HepG2 (cell line): ENCODE measurements at regions not wholly inside any gene's neighbourhood (a gene's known extent, or its start where the extent isn't known, plus 50 kb on each side); places are given as distances from the start of the nearest gene placed in this dataset.

Experiments
- ATAC-seq: fragments of 200-7000 bp; cut with Tn5 transposase; 3 replicates; pipeline ENCODE4 v1.9.1; 2020; ENCODE audit warnings: mild to moderate bottlenecking, moderate library complexity
- BruUV-seq: library from RNA; stranded (reverse); fragments of 400-500 nt; replicated peaks from 2 replicates; lab custom pipeline; 2021; lab: Mats Ljungman, UMichigan
- CTCF ChIA-PET: fragments of 300-600 bp; formaldehyde crosslinking; extraction: SDS; loops from one replicate; lab custom pipeline; 2021; ENCODE audit warnings: low total read pairs, inconsistent platforms, low intra/inter-chr PET ratio; lab: Yijun Ruan, JAX
- POLR2A ChIA-PET: fragments of 350-600 bp; sonication (Branson Sonifier 250); formaldehyde crosslinking; loops from one replicate; lab custom pipeline; 2020; ENCODE audit warnings: antibody characterized with exemption, inconsistent platforms; lab: Yijun Ruan, JAX
- DNase-seq: peaks from one replicate; pipeline ENCODE4 v3.0.0-alpha.2; 2015; ENCODE audit warnings: low spot score
- FAIRE-seq: peaks from 3 replicates; lab custom pipeline; 2011; peaks lifted over from hg19 to GRCh38; lab: Jason Lieb, UNC
- H2AFZ ChIP-seq: one replicate; pipeline ENCODE4 v1.6.1; 2011; ENCODE audit warnings: low read length, inconsistent platforms
- H3K27ac ChIP-seq: fragments of 300-600 bp; 3 replicates; pipeline ENCODE4 v1.8.0; 2011; ENCODE audit warnings: mixed run types, mild to moderate bottlenecking, mixed read lengths, low read length, inconsistent platforms; ENCODE audit not compliant: insufficient read depth; ENCODE audit errors: extremely low read length
- H3K27me3 ChIP-seq, 2 experiments: fragments of 200-600 bp in 1 of 2; 2 replicates in 1 of 2; 3 replicates in 1 of 2; pipeline versions ENCODE4 v1.6.0 to v1.8.0; 2011; ENCODE audit warnings: low read length in 2 of 2, mild to moderate bottlenecking in 2 of 2, moderate library complexity in 2 of 2, inconsistent platforms in 1 of 2; ENCODE audit not compliant: insufficient read depth in 2 of 2, control insufficient read depth in 1 of 2
- H3K36me3 ChIP-seq, 2 experiments: fragments of 200-600 bp in 1 of 2; replicated peaks in 1 of 2; 2 replicates in 1 of 2; 3 replicates in 1 of 2; pipeline versions ENCODE4 v1.5.1 to v1.8.0; 2011; ENCODE audit warnings: low read length in 2 of 2, inconsistent platforms in 1 of 2; ENCODE audit not compliant: insufficient read depth in 2 of 2, control insufficient read depth in 1 of 2
- H3K4me1 ChIP-seq: 2 replicates; pipeline ENCODE4 v1.5.1; 2012; ENCODE audit warnings: low read length, inconsistent platforms; ENCODE audit not compliant: insufficient read depth
- H3K4me2 ChIP-seq: 2 replicates; pipeline ENCODE4 v1.6.0; 2011; ENCODE audit warnings: low read depth, low read length, inconsistent platforms
- H3K4me3 ChIP-seq, 3 experiments: fragments of 200-600 bp in 1 of 3; sonication (generic), shearing (Covaris generic) in 1 of 3; replicated peaks in 1 of 3; 2 replicates each; pipeline ENCODE4 v1.5.1; 2011 to 2016; ENCODE audit warnings: low read length in 3 of 3, inconsistent platforms in 2 of 3, low read depth in 2 of 3, mild to moderate bottlenecking in 2 of 3, control low read depth in 1 of 3, mixed read lengths in 1 of 3; ENCODE audit not compliant: insufficient read depth in 1 of 3
- H3K79me2 ChIP-seq: one replicate; pipeline ENCODE4 v1.6.1; 2011; ENCODE audit warnings: low read length, inconsistent platforms; ENCODE audit not compliant: insufficient read depth
- H3K9ac ChIP-seq: 2 replicates; pipeline ENCODE4 v1.6.0; 2011; ENCODE audit warnings: mild to moderate bottlenecking, low read depth, low read length, inconsistent platforms; ENCODE audit not compliant: insufficient read depth
- H3K9me3 ChIP-seq: 2 replicates; pipeline ENCODE4 v1.5.1; 2012; ENCODE audit warnings: mild to moderate bottlenecking, low read length
- H4K20me1 ChIP-seq: 2 replicates; pipeline ENCODE4 v1.6.0; 2011; ENCODE audit warnings: inconsistent platforms, mild to moderate bottlenecking, low read length, moderate library complexity; ENCODE audit not compliant: insufficient read depth
- NFAT5 ChIP-seq: sonication (generic); formaldehyde crosslinking; IDR thresholded peaks from 2 replicates; pipeline ENCODE4 v1.4.0; 2020; ENCODE audit warnings: missing genetic modification reagents
- THAP7 ChIP-seq: sonication (generic); formaldehyde crosslinking; IDR thresholded peaks from 2 replicates; pipeline ENCODE4 v1.8.1; 2023; ENCODE audit warnings: mild to moderate bottlenecking, missing genetic modification reagents
- WGBS: methylation state at CpG from one replicate; pipeline ENCODE4 v1.1.6; 2017; ENCODE audit warnings: low lambda C conversion rate; 5-methylcytosine and 5-hydroxymethylcytosine counted together
- in situ Hi-C: cut with HindIII; loops from 2 replicates; pipeline ENCODE4 v1.10.0; 2017; ENCODE audit warnings: low pct_unique_long_range_greater_than_20kb; ENCODE audit not compliant: extremely low pct_ligation_motif_present
- intact Hi-C: fragments of 100-400 bp; cut with micrococcal nuclease; formaldehyde crosslinking; loops from one replicate; pipeline ENCODE4 v1.10.0; 2022; ENCODE audit not compliant: unreplicated experiment

DNA sequence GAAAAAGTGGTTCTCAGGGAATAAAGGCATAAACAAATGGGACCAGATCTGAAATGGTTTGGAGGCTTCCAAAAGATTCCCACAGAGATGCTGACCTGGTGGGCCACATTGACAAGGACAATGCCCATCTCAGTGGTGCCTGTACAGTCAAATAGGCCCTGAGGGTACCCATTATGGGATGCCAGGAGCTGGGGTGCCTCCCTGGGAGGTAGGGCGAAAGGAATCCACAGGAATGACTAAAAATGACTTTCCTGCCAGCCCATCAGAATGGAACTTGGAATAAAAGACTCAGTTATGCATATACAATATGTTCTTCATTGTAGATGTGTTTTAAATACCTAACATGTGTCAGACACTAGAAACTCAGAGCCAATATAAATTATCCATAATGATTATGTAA is 248.5 kb downstream of the RNF144A start:
- ChIA-PET CTCF (no interaction called here), POLR2A (no interaction called here)
- H3K9me3 ChIP-seq, result no peaks in the 10 kb centered on the region
- ATAC-seq (no peak), DNase-seq (no peak), FAIRE-seq (no peak)
- no peak overlapping the region for H3K4me3 ChIP-seq
- H3K4me2 ChIP-seq, result no peak overlapping the region
- intact Hi-C loops, result no loop called here
- H3K36me3 ChIP-seq, result no peaks in the 10 kb centered on the region
- no peak overlapping the region for H2AFZ ChIP-seq
- no peak overlapping the region for H3K27ac ChIP-seq
- BruUV-seq, result no TSS peak
- H4K20me1 ChIP-seq, result no peaks in the 10 kb centered on the region
- WGBS, result 21% methylated on average over 1 of the region's 1 CpG
- H3K4me1 ChIP-seq, result peaks cover 32% of the 10 kb centered on the region
- H3K27me3 ChIP-seq, result no peaks in the 10 kb centered on the region
- H3K9ac ChIP-seq, result no peak overlapping the region
- in situ Hi-C loops, result no loop called here
- TF ChIP-seq THAP7 (no peak), NFAT5 (CRISPR knock-in tag) (no peak)
- no peaks in the 10 kb centered on the region for H3K79me2 ChIP-seq
